ENCODE measurements at regions not wholly inside any gene's neighbourhood (a gene's known extent, or its start where the extent isn't known, plus 50 kb on each side); places are given as distances from the start of the nearest gene placed in this dataset.
"Not testable (repeated sequence)": the region's sequence is repeated elsewhere in the genome, so short reads cannot be mapped to it uniquely, and the experiment has no call there.

DNA sequence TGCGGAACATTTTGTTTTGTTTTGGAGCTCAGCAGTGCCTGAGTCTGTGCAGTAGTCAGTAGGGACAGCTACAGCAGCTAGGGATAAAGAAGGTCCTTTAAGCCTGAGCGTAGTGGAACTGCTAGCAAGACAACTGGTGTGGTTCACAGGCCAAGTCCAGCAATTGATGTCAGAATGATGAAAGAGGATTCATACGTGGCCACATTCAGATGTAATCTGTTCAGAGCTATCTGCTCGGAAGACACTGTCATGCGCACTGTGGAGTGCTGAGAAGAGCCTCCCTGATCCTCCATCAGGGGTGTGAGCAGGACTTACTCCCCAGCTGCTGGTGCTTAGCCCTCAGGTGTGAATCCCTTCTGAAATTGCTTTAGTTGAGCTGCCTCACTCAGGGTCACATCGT is 79.6 kb upstream of the ANKRD1 start:
- TF ChIP-seq, protein P1, sequence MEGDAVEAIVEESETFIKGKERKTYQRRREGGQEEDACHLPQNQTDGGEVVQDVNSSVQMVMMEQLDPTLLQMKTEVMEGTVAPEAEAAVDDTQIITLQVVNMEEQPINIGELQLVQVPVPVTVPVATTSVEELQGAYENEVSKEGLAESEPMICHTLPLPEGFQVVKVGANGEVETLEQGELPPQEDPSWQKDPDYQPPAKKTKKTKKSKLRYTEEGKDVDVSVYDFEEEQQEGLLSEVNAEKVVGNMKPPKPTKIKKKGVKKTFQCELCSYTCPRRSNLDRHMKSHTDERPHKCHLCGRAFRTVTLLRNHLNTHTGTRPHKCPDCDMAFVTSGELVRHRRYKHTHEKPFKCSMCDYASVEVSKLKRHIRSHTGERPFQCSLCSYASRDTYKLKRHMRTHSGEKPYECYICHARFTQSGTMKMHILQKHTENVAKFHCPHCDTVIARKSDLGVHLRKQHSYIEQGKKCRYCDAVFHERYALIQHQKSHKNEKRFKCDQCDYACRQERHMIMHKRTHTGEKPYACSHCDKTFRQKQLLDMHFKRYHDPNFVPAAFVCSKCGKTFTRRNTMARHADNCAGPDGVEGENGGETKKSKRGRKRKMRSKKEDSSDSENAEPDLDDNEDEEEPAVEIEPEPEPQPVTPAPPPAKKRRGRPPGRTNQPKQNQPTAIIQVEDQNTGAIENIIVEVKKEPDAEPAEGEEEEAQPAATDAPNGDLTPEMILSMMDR (IDR thresholded peaks at IDR 0.05; ENCODE audit: extremely low read depth, insufficient read depth, missing control alignments), result no peak
- in situ Hi-C loops (cut with MboI; ENCODE audit: low pct_unique_long_range_greater_than_20kb, low sequenced_read_pairs, unreplicated experiment), result loop anchor here (10.0 kb wide), 1 partner anchor 254 kb away; no protein-coding TSS in a partner anchor

DNA sequence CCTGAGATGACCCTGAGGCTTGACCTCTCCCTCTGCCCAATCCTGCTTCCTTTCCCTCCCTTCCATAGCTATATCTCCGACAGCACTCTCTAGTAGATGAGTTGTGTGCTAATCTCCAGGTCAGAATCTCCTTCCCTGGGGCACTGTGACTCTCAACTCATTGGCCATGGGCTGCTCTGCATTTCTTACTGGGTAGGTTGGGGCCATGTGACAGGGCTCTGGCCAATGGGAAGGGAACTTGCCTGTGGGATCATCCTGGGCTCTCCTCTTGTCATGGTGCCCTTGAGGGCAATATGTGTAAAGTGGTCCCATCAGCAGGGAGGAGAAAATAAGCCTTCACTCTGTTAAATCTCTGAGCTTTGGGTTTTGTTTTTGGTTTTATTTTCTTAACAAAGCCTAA is 80.1 kb upstream of the ANKRD1 start:
- no peak for DNase-seq (ENCODE audit: low spot score)
- in situ Hi-C loops (cut with MboI; ENCODE audit: low pct_unique_long_range_greater_than_20kb, low sequenced_read_pairs, unreplicated experiment), result loop anchor here (10.0 kb wide), 1 partner anchor 254 kb away; no protein-coding TSS in a partner anchor
- TF ChIP-seq, protein P1 (IDR thresholded peaks at IDR 0.05; ENCODE audit: extremely low read depth, insufficient read depth, missing control alignments), result no peak

More for the DNA sequence above, 79.6 kb upstream of the ANKRD1 start:
- DNase-seq (ENCODE audit: low spot score), result no peak

DNA sequence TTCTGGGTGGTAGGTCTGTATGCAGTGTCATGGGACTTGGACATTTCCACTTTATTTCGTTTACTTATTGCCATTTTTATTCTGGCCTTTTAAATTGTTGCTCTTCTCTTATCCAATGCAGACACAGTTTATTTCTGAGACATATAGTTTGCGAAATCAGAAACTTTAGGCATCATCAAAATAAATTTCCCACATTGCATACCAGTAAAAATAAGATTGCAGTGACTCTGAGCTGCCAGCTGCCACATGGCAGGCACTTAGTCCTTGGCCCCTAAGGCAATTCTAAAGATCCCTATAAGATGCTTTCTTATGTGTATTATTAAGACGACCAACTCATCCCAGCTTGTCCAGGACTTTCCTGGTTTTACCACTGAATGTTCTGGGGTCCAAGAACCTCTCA is 81.8 kb upstream of the ANKRD1 start:
- TF ChIP-seq, protein P1 (IDR thresholded peaks at IDR 0.05; ENCODE audit: extremely low read depth, insufficient read depth, missing control alignments), result no peak
- in situ Hi-C loops (cut with MboI; ENCODE audit: low pct_unique_long_range_greater_than_20kb, low sequenced_read_pairs, unreplicated experiment), result loop anchor here (10.0 kb wide), 1 partner anchor 252 kb away; no protein-coding TSS in a partner anchor
- DNase-seq (ENCODE audit: low spot score), result no peak

DNA sequence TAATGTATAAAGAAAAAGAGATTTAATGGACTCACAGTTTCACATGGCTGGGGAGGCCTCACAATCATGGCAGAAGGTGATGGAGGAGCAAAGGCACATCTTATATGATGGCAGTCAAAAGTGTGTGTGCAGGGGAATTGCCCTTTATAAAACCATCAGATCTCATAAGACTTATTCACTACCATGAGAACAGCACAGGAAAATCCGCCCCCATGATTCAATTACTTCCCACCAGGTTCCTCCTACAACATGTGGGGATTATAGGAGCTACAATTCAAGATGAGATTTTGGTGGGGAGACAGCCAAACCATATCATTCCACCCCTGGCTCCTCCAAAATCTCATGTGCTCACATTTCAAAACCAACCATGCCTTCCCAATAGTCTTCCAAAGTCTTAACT is 82.5 kb upstream of the ANKRD1 start:
- not testable (repeated sequence) for DNase-seq (ENCODE audit: low spot score)
- in situ Hi-C loops (cut with MboI; ENCODE audit: low pct_unique_long_range_greater_than_20kb, low sequenced_read_pairs, unreplicated experiment), result loop anchor here (10.0 kb wide), 1 partner anchor 251 kb away; no protein-coding TSS in a partner anchor

DNA sequence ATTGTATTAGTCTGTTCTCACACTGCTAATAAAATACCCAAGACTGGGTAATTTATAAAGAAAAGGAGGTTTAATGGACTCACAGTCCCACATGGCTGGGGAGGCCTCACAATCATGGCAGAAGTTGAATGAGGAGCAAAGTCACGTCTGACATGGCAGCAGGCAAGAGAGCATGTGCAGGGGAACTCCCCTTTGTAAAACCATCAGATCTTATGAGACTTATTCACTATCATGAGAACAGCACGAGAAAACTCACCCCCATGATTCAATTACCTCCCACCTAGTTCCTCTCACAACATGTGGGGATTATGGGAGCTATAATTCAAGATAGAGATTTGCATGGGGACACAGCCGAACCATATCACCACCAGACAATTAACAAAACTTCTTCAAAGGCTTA is 84.4 kb upstream of the ANKRD1 start:
- DNase-seq (ENCODE audit: low spot score), result not testable (repeated sequence)
- in situ Hi-C loops (cut with MboI; ENCODE audit: low pct_unique_long_range_greater_than_20kb, low sequenced_read_pairs, unreplicated experiment), result loop anchor here (10.0 kb wide), 1 partner anchor 250 kb away; no protein-coding TSS in a partner anchor

DNA sequence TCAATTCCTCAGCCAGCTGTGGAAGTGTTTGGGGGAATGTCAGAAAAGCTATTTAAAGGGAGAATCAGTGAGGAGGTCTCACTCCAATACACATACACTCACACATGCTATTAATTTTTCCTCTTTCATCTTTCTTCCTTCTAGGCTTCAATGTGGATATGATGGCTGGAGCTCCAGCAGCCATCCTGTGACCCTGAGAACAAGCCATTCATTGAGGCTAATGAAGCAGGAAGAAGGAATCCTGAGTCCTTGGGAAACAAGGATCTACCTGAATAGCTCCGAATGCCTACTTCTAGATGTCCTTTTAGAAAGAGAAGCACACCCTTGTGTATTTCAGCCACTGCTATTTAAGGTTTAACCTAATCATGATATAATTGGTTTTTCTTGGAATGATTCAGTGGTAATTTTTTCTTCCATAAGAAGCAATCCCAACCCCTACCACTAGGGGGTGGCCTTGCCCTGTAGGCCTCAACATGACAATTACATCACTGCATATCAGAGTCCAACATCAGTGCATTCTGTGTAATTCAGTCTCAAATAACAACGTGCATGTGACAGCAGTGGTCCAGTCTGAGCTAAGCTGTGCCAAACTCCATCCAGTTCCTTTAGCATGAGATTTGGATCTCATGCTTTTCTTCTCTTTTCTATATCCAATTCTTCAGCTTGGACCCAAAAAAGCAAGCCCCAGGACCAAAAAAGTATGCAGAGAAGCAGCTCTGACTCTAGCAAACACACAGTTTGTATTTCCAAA is 85.3 kb upstream of the ANKRD1 start:
- peak; percentile 26 for DNase-seq (ENCODE audit: low spot score)
- TF ChIP-seq, protein P1 (IDR thresholded peaks at IDR 0.05; ENCODE audit: extremely low read depth, insufficient read depth, missing control alignments), result peak; percentile 86
- in situ Hi-C loops (cut with MboI; ENCODE audit: low pct_unique_long_range_greater_than_20kb, low sequenced_read_pairs, unreplicated experiment), result loop anchor here (10.0 kb wide), 1 partner anchor 249 kb away; no protein-coding TSS in a partner anchor

- in situ Hi-C loops (cut with MboI; ENCODE audit: low pct_unique_long_range_greater_than_20kb, low sequenced_read_pairs, unreplicated experiment), result loop anchor here (10.0 kb wide), 1 partner anchor 248 kb away; no protein-coding TSS in a partner anchor
- TF ChIP-seq, protein P1 (IDR thresholded peaks at IDR 0.05; ENCODE audit: extremely low read depth, insufficient read depth, missing control alignments), result no peak
- peak; percentile 43 for DNase-seq (ENCODE audit: low spot score)
These were observed 86.0 kb upstream of the ANKRD1 start for GRCh38 chr10:91006752-91007346.
